HUES6 (cell line): ENCODE measurements at regions not wholly inside any gene's neighbourhood (a gene's known extent, or its start where the extent isn't known, plus 50 kb on each side); places are given as distances from the start of the nearest gene placed in this dataset.

ENCODE experiments used
- H3K27ac ChIP-seq: 2 replicates; pipeline ENCODE4 v1.7.0; 2013; ENCODE audit warnings: low read depth, mild to moderate bottlenecking, low read length, inconsistent platforms
- H3K27me3 ChIP-seq: 2 replicates; pipeline ENCODE4 v1.6.1; 2013; ENCODE audit warnings: low read length; ENCODE audit not compliant: control insufficient read depth, insufficient read depth
- H3K36me3 ChIP-seq: 2 replicates; pipeline ENCODE4 v1.6.1; 2013; ENCODE audit warnings: low read length; ENCODE audit not compliant: control insufficient read depth, insufficient read depth
- H3K4me1 ChIP-seq: 2 replicates; pipeline ENCODE4 v1.6.1; 2013; ENCODE audit warnings: low read length; ENCODE audit not compliant: control insufficient read depth, insufficient read depth
- H3K4me3 ChIP-seq: 2 replicates; pipeline ENCODE4 v1.5.1; 2013; ENCODE audit warnings: low read depth, low read length
- H3K9ac ChIP-seq: one replicate; pipeline ENCODE4 v1.6.1; 2013; ENCODE audit warnings: mild to moderate bottlenecking, low read length
- H3K9me3 ChIP-seq: 2 replicates; pipeline ENCODE4 v1.6.1; 2013; ENCODE audit warnings: low read depth, low read length; ENCODE audit not compliant: control insufficient read depth, insufficient read depth

DNA sequence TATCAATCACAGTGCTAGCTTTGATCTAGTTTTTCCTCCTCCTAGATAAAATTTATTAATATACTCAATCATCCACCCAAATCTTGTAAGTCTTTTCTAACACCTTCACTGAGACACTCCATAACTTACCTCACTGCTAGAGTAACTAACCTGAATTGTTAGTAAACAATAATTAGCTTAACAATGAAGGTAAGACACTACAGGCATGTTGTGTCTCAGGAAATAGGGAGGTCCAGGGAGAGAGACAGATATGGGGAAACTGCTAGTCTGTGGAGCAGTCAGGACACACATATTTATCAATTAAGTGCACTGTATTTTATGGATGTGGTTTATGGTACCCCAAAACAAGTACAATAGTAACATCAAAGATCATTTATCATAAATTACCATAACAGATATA, 94.2 kb upstream of the SSTR1 start:
- Histone ChIP-seq H3K36me3 (no peaks in the 10 kb centered on the region), H3K9ac (no peak overlapping the region), H3K27ac (no peak overlapping the region), H3K4me3 (no peak overlapping the region), H3K4me1 (peaks cover 15% of the 10 kb centered on the region), H3K27me3 (no peaks in the 10 kb centered on the region), H3K9me3 (no peaks in the 10 kb centered on the region)

DNA sequence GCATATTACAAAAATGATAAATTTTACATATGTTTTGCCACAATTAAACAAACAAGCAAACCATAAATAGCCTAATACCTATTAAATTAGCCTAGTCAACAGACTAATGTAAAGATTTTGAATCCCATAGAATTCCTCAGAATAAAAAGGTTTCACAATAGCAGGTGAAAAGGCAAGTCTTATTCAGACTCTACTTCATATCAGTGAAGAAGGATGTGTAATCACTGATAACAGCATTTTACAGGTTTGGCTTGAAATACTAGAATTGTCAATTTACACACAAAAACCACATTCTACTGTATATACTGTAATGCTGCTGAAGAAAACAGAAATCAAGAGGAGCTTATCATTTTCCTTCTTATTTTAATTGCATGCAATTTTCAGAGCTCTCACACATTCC, 90.8 kb upstream of the SSTR1 start:
- Histone ChIP-seq H3K27ac (no peak overlapping the region), H3K27me3 (no peaks in the 10 kb centered on the region), H3K4me1 (peaks cover 22% of the 10 kb centered on the region), H3K9ac (no peak overlapping the region), H3K4me3 (no peak overlapping the region), H3K36me3 (no peaks in the 10 kb centered on the region), H3K9me3 (no peaks in the 10 kb centered on the region)

DNA sequence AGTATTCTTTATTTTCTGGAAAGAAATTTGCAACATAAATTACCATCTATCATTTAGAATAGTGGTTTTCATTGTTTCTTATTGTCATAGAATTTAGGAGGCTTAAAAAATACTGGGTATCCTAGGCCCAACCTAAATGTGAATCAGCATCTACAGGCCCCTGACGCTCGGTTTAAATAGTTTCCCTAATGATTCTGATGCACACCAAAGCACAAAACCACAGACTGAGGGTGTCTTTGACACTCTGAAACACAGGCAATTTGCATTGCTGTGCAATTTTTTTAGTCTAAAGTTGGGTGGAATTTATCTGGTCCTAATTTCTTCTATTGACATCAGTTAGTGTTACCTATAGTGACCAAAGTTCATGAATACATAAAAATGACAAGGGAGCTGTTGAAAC, 87.6 kb upstream of the SSTR1 start:
- H3K27ac ChIP-seq = no peak overlapping the region
- H3K4me3 ChIP-seq = no peak overlapping the region
- peaks cover 9% of the 10 kb centered on the region for H3K4me1 ChIP-seq
- no peaks in the 10 kb centered on the region for H3K27me3 ChIP-seq
- no peak overlapping the region for H3K9ac ChIP-seq
- no peaks in the 10 kb centered on the region for H3K9me3 ChIP-seq
- H3K36me3 ChIP-seq = no peaks in the 10 kb centered on the region

DNA sequence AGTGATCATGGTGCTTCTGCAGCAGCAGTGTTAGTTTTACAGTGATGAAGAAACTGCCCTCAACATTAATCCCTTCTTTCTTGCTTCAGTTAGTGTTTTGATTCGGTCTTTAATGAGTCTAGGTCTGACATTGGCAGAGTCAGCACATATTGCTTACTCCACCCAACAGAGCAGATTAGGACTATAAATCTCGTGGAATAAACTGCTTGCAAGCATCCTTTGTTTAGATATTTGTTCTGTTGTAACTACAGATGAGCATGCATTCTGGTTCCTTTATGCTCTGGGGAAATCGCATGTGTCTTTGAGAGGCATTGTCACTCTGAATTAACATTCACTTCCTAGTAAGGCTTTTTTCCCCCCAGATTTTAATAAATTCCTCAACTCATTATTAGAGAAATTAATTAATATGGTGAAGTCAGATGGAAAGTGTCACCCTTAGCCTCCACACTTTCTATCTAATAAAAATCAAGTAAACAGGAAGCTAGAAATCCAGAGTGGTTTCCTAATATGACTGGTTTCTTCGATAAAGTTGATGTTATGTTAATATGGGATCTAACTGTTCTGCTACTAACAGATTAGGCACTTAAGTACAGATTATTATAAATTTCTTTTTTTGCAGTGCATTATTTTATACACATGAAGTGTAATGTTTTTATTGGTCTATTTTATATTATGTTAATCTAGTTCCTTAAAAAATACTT, 86.2 kb upstream of the SSTR1 start:
- Histone ChIP-seq H3K9me3 (no peaks in the 10 kb centered on the region), H3K4me3 (no peak overlapping the region), H3K27ac (no peak overlapping the region), H3K36me3 (no peaks in the 10 kb centered on the region), H3K27me3 (no peaks in the 10 kb centered on the region), H3K9ac (no peak overlapping the region), H3K4me1 (peaks cover 19% of the 10 kb centered on the region)

DNA sequence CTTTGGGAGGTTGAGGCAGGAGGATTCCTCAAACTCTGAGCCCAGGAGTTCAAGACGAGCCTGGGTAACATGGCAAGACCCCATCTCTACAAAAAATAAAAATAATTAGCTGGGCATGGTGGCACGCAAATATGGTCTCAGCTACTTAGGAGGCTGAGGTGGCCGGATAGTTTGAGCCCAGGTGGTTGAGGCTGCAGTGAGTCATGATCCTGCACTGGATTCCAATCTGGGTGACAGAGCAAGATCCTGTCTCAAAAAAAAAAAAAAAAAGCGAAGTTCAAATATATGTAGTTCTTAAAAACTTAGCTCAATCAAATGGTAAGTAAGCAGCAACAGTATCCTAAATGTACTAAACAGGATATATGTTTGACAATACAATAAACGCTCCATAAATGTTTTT, 85.5 kb upstream of the SSTR1 start:
- peaks cover 19% of the 10 kb centered on the region for H3K4me1 ChIP-seq
- no peaks in the 10 kb centered on the region for H3K36me3 ChIP-seq
- no peaks in the 10 kb centered on the region for H3K9me3 ChIP-seq
- no peak overlapping the region for H3K9ac ChIP-seq
- no peaks in the 10 kb centered on the region for H3K27me3 ChIP-seq
- H3K27ac ChIP-seq = no peak overlapping the region
- no peak overlapping the region for H3K4me3 ChIP-seq

DNA sequence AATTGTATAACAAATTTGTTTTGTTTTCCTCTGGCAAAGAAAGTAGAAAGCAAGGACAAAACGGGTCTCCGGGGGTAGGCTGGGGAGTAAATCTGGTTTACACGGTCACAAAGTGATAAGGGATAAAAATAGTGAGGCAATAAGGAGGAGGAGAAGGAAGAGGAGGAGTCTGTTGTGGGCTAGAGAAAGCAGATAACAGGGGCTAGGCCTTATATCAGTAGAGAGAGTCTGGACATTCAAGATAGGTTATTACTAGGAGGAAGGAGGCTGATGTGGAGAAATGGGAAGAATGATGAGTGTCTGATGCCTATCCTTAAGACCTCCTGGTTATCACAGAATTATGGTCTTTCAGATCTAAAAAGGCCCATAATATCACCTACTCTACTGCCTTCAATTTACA, 83.2 kb upstream of the SSTR1 start:
- H3K4me1 ChIP-seq = peaks cover 26% of the 10 kb centered on the region
- no peaks in the 10 kb centered on the region; the same call in 1 of the 2 replicates for H3K9me3 ChIP-seq
- no peak overlapping the region for H3K4me3 ChIP-seq
- no peaks in the 10 kb centered on the region for H3K27me3 ChIP-seq
- no peak overlapping the region for H3K9ac ChIP-seq
- H3K27ac ChIP-seq = no peak overlapping the region
- no peaks in the 10 kb centered on the region for H3K36me3 ChIP-seq

DNA sequence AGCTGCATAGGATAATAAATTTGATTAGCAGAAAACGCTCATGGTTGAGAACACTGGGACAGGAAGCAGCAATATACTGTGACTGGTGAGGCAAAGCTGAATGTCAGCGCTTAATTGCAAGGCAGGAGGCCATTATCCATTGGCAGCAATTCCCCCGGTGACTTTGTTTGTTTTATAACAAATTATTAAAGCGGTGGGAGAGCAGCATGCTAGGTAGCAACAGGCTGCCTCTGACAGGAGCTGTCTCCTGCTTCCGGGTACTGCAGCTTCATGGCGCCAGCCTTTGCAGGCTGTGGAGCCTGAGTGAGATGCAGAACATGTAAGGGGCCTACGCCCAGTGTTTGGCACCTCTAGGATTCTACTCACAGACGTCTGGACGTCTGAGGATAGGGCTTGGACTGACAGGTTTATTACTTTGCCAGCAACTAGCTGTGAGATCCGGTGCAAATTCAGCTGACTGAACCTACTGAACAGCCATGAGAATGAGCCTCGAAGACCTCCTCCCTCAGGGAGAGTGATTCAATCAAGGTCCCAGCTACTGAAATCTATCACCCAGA, 82.1 kb upstream of the SSTR1 start:
- H3K4me1 ChIP-seq = peaks cover 26% of the 10 kb centered on the region
- H3K36me3 ChIP-seq = no peaks in the 10 kb centered on the region
- H3K27me3 ChIP-seq = no peaks in the 10 kb centered on the region
- H3K4me3 ChIP-seq = no peak overlapping the region
- no peak overlapping the region for H3K27ac ChIP-seq
- no peak overlapping the region for H3K9ac ChIP-seq
- H3K9me3 ChIP-seq = no peaks in the 10 kb centered on the region; the same call in 1 of the 2 replicates

DNA sequence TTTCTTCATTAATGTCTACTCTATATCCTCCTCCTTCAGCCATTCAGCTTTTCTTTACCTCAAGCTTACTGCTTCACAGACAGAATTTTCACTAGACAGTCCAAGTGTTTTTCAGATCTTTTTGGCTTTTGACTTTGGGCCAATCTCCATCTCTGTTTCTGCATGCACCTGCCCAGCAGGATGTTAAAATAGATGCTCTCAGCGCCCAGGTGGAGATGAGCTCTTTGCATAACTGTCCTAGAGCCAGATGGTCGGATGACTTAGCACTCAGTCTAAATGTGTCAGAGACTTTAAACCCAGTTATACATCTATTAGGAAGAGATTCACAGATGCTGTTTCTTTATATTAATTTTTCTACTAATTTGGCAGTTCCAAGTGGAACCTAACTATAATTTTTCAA, 80.3 kb upstream of the SSTR1 start:
- Histone ChIP-seq H3K4me3 (no peak overlapping the region), H3K9me3 (no peaks in the 10 kb centered on the region; the same call in 1 of the 2 replicates), H3K27ac (no peak overlapping the region), H3K9ac (no peak overlapping the region), H3K4me1 (peaks cover 17% of the 10 kb centered on the region), H3K27me3 (no peaks in the 10 kb centered on the region), H3K36me3 (no peaks in the 10 kb centered on the region)

DNA sequence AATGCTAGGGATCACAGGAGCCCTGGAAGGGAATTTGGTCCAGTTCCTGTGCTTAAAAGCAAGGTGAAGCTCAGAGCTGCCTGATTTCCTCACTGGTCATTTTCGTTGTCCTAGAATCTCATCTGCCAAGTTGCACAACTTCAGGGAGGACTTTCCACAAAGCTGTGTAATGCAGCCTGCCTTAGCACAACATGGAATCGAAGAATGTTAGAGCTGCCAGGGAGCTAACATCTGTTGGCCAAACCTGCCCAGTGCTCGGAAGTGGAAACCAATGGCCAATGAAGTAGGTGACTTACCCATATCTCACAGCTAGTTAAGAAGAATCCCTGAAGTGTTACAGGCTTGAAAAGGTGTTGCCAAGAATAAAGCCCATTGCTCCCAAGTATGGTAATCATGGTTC, 79.9 kb upstream of the SSTR1 start:
- Histone ChIP-seq H3K9me3 (no peaks in the 10 kb centered on the region; the same call in 1 of the 2 replicates), H3K27ac (no peak overlapping the region), H3K4me3 (no peak overlapping the region), H3K9ac (no peak overlapping the region), H3K4me1 (peaks cover 17% of the 10 kb centered on the region), H3K36me3 (no peaks in the 10 kb centered on the region), H3K27me3 (no peaks in the 10 kb centered on the region)

DNA sequence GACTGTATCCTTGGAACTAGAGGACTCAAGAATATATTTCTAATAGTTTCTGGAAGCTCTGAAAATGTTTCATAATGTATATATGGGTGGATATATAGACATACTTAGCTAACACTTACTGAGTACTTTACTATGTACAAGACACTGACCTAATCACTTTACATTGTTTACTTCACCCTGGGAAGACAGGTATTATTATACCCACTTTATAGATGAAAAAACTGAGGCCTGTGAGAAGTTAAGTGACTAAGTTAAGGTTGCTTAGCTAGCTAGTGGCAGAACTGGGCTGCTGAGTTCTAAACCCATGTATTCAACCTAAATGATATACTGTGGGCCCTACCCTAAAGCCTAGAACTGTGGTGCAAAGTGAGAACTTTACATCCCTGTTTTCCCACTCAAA, 79.1 kb upstream of the SSTR1 start:
- H3K27me3 ChIP-seq = no peaks in the 10 kb centered on the region
- H3K9ac ChIP-seq = no peak overlapping the region
- no peak overlapping the region for H3K4me3 ChIP-seq
- no peaks in the 10 kb centered on the region for H3K36me3 ChIP-seq
- peaks cover 17% of the 10 kb centered on the region for H3K4me1 ChIP-seq
- H3K27ac ChIP-seq = no peak overlapping the region
- no peaks in the 10 kb centered on the region; the same call in 1 of the 2 replicates for H3K9me3 ChIP-seq

DNA sequence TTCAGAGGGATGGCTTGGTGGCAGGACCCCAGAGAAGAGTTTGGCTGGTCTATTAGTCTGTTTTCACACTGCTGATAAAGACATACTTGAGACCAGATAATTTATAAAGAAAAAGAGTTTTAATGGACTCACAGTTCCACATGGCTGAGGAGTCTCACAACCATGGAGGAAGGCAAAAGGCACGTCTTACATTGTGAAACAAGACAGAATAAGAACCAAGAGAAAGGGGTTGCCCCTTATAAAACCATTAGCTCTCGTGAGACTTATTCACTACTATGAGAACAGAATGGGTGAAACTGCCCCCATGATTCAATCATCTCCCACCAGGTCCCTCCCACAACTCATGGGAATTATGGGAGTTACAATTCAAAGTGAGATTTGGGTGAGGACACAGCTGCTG, 78.5 kb upstream of the SSTR1 start:
- Histone ChIP-seq H3K9me3 (no peaks in the 10 kb centered on the region; the same call in 1 of the 2 replicates), H3K9ac (no peak overlapping the region), H3K4me3 (no peak overlapping the region), H3K4me1 (peaks cover 17% of the 10 kb centered on the region), H3K27me3 (no peaks in the 10 kb centered on the region), H3K27ac (no peak overlapping the region), H3K36me3 (no peaks in the 10 kb centered on the region)
